NB4 (cell line): ENCODE measurements at regions not wholly inside any gene's neighbourhood (a gene's known extent, or its start where the extent isn't known, plus 50 kb on each side); places are given as distances from the start of the nearest gene placed in this dataset.

Source experiments
- DNase-seq: peaks from one replicate; pipeline ENCODE4 v3.0.0; 2010; ENCODE audit warnings: low read depth
- H3K4me3 ChIP-seq: one replicate; pipeline ENCODE4 v1.5.1; 2011; ENCODE audit warnings: mild to moderate bottlenecking, low read depth, low read length, moderate library complexity
- MYC ChIP-seq: IDR thresholded peaks from 2 replicates; pipeline ENCODE4 v1.6.1; 2011; ENCODE audit warnings: low read depth, low read length
- POLR2A ChIP-seq: IDR thresholded peaks from 2 replicates; pipeline ENCODE4 v1.6.1; 2011; ENCODE audit warnings: mild to moderate bottlenecking; ENCODE audit not compliant: insufficient read length; ENCODE audit errors: extremely low read depth
- TF ChIP-seq, protein P1 (sequence below): IDR thresholded peaks from 2 replicates; pipeline ENCODE4 v1.6.1; 2011; ENCODE audit warnings: low read depth, low read length
- TF ChIP-seq, protein P2 (sequence below): IDR thresholded peaks from one replicate; pipeline ENCODE4 v1.5.1; 2012; ENCODE audit warnings: low read depth, low read length

DNA sequence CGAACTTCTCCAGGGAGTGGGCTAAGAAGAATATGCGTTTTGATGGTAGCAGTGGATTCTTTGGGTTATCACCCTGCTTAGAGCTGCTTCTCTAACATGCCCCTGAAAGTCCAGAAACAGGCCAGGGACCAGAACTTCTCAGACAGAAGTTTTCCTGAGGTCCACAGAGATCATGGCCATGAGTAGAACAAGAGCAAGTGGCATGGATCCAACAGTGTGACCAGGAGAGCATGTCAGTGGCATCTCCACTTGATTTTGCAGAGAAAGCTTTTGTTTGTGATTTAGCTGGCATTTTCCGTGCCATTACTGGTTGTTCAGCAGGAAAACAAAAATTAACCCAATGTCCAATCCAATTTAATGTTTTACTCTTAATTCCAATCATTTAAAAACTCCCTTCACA is 298.5 kb upstream of the CD180 start:
- H3K4me3 ChIP-seq, result no peak overlapping the region
- TF ChIP-seq MYC, result no peak
- TF ChIP-seq POLR2A, result no peak
- TF ChIP-seq, protein P1, sequence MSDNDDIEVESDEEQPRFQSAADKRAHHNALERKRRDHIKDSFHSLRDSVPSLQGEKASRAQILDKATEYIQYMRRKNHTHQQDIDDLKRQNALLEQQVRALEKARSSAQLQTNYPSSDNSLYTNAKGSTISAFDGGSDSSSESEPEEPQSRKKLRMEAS, result no peak
- TF ChIP-seq, protein P2, sequence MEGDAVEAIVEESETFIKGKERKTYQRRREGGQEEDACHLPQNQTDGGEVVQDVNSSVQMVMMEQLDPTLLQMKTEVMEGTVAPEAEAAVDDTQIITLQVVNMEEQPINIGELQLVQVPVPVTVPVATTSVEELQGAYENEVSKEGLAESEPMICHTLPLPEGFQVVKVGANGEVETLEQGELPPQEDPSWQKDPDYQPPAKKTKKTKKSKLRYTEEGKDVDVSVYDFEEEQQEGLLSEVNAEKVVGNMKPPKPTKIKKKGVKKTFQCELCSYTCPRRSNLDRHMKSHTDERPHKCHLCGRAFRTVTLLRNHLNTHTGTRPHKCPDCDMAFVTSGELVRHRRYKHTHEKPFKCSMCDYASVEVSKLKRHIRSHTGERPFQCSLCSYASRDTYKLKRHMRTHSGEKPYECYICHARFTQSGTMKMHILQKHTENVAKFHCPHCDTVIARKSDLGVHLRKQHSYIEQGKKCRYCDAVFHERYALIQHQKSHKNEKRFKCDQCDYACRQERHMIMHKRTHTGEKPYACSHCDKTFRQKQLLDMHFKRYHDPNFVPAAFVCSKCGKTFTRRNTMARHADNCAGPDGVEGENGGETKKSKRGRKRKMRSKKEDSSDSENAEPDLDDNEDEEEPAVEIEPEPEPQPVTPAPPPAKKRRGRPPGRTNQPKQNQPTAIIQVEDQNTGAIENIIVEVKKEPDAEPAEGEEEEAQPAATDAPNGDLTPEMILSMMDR, result no peak
- no peak for DNase-seq

DNA sequence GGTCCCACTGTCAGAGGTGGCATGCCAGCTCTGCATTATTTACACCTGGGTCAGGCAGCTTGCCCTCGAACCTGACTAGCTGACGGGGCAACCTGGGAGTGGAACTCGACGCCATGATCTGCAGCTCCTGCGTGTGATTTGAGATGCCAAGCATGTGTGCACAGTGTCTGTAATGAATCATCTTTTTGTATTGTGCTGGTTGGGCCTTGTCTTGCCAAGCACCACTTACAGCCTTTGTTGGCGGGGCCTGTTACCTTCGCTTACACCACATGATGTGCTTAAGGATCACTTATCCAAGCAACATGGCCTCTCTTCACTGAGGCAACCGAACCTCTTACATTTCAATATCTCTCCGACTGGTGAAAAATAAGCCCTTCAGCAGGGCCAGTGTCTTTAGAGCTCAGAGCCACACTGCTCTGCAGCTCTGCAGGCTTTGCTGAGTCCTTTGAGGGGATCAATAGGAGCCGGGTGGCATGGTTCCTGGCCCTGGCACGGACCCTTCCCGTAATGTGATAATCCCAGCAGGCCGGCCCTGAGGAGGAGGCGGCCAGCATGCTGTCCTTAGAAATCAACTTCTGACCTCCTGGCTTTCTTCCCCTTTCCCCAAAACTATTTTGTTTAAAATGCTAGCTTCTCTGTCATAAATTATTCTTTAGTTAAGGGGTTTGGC is 297.7 kb upstream of the CD180 start:
- TF ChIP-seq, protein P2, result no peak
- TF ChIP-seq, protein P1, result no peak
- TF ChIP-seq POLR2A (no peak), MYC (no peak)

GRCh38 chr5:67493676-67494075 is 297.1 kb upstream of the CD180 start:
- TF ChIP-seq POLR2A (no peak), MYC (no peak)
- TF ChIP-seq, protein P2, result no peak
- TF ChIP-seq, protein P1, result no peak
- H3K4me3 ChIP-seq, result no peak overlapping the region
- DNase-seq, result peak; percentile 25

More for the DNA sequence above, 297.7 kb upstream of the CD180 start:
- no peak for DNase-seq
- H3K4me3 ChIP-seq, result no peak overlapping the region

GRCh38 chr5:67490543-67491321 is 294.1 kb upstream of the CD180 start:
- no peak overlapping the region for H3K4me3 ChIP-seq
- no peak for DNase-seq
- TF ChIP-seq, protein P1, result no peak
- TF ChIP-seq, protein P2, result no peak
- no peak for TF ChIP-seq MYC
- TF ChIP-seq POLR2A, result no peak

DNA sequence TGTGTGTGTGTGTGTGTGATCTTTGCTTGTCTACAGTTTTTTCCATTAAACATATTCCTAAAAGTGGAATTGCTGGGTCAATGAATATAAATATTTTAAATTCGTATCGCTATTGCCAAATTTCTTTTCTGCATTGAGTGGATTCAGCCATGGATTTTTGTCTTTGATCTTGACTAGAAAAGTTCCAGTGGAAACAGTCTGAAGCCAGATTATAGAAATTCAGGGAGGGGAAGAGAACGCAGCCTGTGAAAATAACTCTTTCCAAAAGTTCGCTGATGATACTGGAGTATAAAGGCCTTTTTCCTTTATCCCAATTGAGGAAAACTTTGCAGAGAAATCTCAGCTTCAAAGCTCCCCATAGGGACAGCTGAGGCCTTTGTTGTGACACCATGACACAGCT is 292.3 kb upstream of the CD180 start:
- no peak overlapping the region for H3K4me3 ChIP-seq
- DNase-seq, result no peak
- TF ChIP-seq, protein P1, result no peak
- TF ChIP-seq, protein P2, result no peak
- TF ChIP-seq MYC, result no peak
- TF ChIP-seq POLR2A, result no peak
